NK-92 treated with Interleukin-12 subunit alpha and Interleukin-12 subunit beta, amount 100 ng/mL, for 24 hours (cell line): ENCODE measurements at regions not wholly inside any gene's neighbourhood (a gene's known extent, or its start where the extent isn't known, plus 50 kb on each side); places are given as distances from the start of the nearest gene placed in this dataset.

ENCODE experiments used
- DNase-seq: peaks from one replicate; lab custom pipeline; 2025; lab: John Stamatoyannopoulos, UW

GRCh38 chr20:17017232-17017631, 209.6 kb upstream of the PCSK2 start:
- DNase-seq: no peak

- DNase-seq: no peak
These were observed 205.4 kb upstream of the PCSK2 start for GRCh38 chr20:17021481-17021880.

GRCh38 chr20:17023036-17023435, 203.8 kb upstream of the PCSK2 start:
- no peak for DNase-seq

- no peak for DNase-seq
These were observed 203.0 kb upstream of the PCSK2 start for GRCh38 chr20:17023806-17024205.

GRCh38 chr20:17024513-17025119, 202.2 kb upstream of the PCSK2 start:
- DNase-seq: no peak

- no peak for DNase-seq
These were observed 200.5 kb upstream of the PCSK2 start for GRCh38 chr20:17026346-17026745.

- DNase-seq: no peak
These were observed 197.1 kb upstream of the PCSK2 start for GRCh38 chr20:17029698-17030097.

GRCh38 chr20:17036541-17036940, 190.3 kb upstream of the PCSK2 start:
- no peak for DNase-seq

- no peak for DNase-seq
These were observed 184.7 kb upstream of the PCSK2 start for GRCh38 chr20:17042122-17042521.

GRCh38 chr20:17043323-17043722, 183.5 kb upstream of the PCSK2 start:
- no peak for DNase-seq

- DNase-seq: no peak
These were observed 181.9 kb upstream of the PCSK2 start for GRCh38 chr20:17044891-17045290.

GRCh38 chr20:17059465-17059864, 167.4 kb upstream of the PCSK2 start:
- DNase-seq: no peak

GRCh38 chr20:17061715-17062114, 165.1 kb upstream of the PCSK2 start:
- no peak for DNase-seq

GRCh38 chr20:17062712-17063111, 164.1 kb upstream of the PCSK2 start:
- DNase-seq: no peak

GRCh38 chr20:17066902-17067301, 159.9 kb upstream of the PCSK2 start:
- DNase-seq: no peak

GRCh38 chr20:17068084-17068711, 158.6 kb upstream of the PCSK2 start:
- no peak for DNase-seq

GRCh38 chr20:17077030-17077429, 149.8 kb upstream of the PCSK2 start:
- no peak for DNase-seq

- DNase-seq: no peak
These were observed 143.1 kb upstream of the PCSK2 start for GRCh38 chr20:17083738-17084137.

- DNase-seq: no peak
These were observed 141.9 kb upstream of the PCSK2 start for GRCh38 chr20:17084909-17085308.

- DNase-seq: no peak
These were observed 133.1 kb upstream of the PCSK2 start for GRCh38 chr20:17093782-17094181.

- DNase-seq: no peak
These were observed 129.2 kb upstream of the PCSK2 start for GRCh38 chr20:17097603-17098002.

- DNase-seq: no peak
These were observed 126.3 kb upstream of the PCSK2 start for GRCh38 chr20:17100506-17100905.

GRCh38 chr20:17107127-17107526, 119.7 kb upstream of the PCSK2 start:
- DNase-seq: no peak

- DNase-seq: no peak
These were observed 117.9 kb upstream of the PCSK2 start for GRCh38 chr20:17108896-17109295.
